Choroid plexus epithelial cell (primary cell): ENCODE measurements at regions not wholly inside any gene's neighbourhood (a gene's known extent, or its start where the extent isn't known, plus 50 kb on each side); places are given as distances from the start of the nearest gene placed in this dataset.
A peak's percentile ranks its signal among the peaks of the same experiment; 100 is the strongest.

Experiments used
- DNase-seq: peaks from one replicate; pipeline ENCODE4 v3.0.0-alpha.2; 2010; ENCODE audit warnings: low read depth
- H3K4me3 ChIP-seq: 2 replicates; pipeline ENCODE4 v1.5.1; 2011; ENCODE audit warnings: low read depth, mild to moderate bottlenecking, control low read depth, low read length, moderate library complexity
- TF ChIP-seq, protein P1 (sequence below): conservative IDR thresholded peaks from 2 replicates; pipeline ENCODE4 v1.5.1; 2011; ENCODE audit warnings: low read depth, mild to moderate bottlenecking, control low read depth, inconsistent platforms, low read length, moderate library complexity

DNA sequence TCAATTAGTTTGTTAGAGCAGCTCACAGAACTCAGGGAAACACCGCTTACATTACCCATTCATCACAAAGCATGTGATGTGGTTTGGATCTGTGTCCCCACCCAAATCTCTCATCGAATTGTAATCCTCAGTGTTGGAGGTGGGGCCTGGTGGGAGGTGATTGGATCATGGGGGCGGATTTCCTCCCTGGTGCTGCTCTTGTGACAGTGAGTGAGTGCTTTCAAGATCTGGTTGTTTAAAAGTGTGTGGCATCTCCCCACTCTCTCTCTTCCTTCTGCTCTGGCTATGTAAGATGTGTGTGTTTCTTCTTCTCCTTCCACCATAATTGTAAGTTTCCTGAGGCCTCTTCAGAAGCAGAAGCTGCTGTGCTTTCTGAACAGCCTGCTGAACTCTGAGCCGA is 63.5 kb upstream of the AGPS start:
- no peak overlapping the region for H3K4me3 ChIP-seq
- DNase-seq = no peak
- TF ChIP-seq, protein P1, sequence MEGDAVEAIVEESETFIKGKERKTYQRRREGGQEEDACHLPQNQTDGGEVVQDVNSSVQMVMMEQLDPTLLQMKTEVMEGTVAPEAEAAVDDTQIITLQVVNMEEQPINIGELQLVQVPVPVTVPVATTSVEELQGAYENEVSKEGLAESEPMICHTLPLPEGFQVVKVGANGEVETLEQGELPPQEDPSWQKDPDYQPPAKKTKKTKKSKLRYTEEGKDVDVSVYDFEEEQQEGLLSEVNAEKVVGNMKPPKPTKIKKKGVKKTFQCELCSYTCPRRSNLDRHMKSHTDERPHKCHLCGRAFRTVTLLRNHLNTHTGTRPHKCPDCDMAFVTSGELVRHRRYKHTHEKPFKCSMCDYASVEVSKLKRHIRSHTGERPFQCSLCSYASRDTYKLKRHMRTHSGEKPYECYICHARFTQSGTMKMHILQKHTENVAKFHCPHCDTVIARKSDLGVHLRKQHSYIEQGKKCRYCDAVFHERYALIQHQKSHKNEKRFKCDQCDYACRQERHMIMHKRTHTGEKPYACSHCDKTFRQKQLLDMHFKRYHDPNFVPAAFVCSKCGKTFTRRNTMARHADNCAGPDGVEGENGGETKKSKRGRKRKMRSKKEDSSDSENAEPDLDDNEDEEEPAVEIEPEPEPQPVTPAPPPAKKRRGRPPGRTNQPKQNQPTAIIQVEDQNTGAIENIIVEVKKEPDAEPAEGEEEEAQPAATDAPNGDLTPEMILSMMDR = no peak

DNA sequence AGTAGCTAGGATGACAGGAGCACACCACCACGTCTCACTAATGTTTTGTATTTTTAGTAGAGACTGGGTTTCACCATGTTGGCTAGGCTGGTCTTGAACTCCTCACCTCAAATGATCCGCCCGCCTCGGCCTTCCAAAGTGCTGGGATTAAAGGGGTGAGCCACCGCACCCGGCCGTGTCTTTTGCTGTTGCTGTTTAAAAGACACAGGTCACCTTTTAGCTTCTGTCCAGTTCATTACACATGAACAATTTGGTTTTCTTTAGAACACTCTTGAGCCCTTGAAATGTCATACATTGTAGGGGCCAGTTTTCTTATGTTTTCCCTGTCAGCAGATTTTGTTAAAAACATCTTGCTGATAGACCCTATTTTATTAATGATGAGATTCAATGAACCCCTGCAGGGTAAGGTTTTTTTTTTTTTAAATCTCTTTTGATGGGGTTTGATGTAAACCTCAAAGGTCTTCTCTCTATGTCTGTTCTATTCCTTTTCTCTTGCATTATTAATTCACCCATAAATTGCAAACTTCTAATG is 61.0 kb upstream of the AGPS start:
- no peak for DNase-seq
- no peak overlapping the region for H3K4me3 ChIP-seq
- TF ChIP-seq, protein P1 = no peak

DNA sequence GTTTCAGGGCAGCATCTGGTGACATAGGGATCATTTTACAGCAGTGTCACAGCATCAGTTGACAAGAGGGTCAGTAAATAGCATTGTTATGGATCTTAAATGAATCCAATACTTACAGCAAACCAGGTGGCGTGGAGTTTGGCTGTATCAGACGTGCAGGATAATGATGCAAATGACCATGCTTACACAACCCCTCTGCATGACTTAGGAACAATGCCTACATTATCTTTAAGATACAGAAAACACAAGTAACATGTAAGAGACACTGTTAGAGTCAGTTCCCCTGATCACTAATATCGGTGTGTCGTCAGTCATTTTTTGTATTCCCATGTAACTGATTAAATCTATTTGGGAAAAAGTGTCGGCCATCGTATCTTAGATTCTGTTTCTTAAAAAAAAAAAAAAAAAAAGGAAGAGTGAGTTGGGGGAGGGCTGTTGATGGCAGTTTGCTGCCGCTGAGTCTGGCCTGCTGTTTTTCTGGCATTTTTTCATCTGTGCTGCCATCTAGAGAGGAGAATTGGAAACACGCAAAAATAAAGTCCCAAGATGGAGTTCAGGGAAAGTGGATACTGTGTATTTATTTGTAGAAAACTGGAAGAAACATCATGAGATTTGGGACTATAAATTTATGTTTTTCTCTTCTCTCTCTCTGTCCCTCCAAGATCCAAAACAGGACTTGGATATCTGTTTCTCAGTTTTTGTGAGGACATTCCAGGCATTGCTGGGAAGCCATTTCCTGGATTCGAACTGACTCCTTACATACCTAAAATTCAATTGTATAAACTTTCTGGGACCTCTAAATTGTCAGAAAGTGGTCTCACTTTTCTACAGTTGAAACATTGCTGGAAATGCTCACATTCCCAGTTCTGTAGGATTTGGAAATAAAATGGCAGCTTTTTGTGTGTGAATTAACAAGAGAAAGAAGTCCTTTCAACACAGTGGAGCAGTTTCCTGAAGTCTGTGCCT is 60.3 kb upstream of the AGPS start:
- no peak overlapping the region for H3K4me3 ChIP-seq
- DNase-seq = peak; percentile 89
- TF ChIP-seq, protein P1 = peak; percentile 79

DNA sequence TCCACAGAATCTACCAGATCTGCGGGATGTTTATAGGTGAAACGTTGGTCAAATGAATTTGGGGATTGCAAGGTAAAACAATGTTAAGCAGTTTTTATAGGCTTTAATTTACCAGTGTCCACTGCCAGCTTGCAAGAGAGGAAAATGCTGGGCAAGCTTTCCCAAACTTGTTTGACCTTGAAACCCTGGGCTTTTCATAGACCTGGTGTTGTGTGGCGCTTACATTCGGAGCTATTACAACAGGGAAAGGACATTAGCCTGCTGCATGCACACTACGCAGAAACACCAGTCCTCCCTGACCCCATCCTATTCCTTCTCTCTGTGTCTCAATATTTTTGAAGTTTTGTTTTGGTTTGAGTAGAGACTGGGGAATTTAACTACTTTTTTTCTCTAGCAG is 59.6 kb upstream of the AGPS start:
- H3K4me3 ChIP-seq = no peak overlapping the region
- TF ChIP-seq, protein P1 = no peak
- no peak for DNase-seq

DNA sequence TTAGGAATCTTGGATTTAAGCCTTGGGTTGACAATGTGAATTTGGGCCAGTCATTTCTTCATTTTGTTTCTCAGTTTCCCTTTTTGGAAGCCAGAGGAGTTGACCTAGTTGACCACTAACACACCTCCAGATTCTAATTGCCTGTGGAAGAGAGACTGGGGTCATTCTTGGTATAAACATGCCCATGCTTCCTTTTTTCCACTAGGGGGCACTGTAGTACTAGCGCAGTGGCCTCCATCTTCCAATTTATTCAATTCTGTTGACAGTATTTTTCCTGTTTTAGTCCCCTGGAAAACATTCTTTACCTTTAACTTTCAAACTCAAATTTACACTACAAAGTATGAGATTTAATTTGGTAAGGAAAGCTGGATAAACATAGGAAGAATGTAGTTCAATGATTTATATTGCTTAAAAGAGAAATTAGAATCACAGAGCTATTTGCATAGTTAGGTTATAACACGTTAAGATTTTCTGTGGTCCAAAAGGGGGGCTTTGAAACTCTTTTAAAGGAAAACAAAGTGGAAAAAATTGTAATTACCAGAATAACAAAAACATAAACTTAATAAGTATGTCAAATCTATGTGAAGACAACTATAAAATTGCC is 57.5 kb upstream of the AGPS start:
- DNase-seq = peak; percentile 65
- H3K4me3 ChIP-seq = no peak overlapping the region
- TF ChIP-seq, protein P1 = peak; percentile 90

DNA sequence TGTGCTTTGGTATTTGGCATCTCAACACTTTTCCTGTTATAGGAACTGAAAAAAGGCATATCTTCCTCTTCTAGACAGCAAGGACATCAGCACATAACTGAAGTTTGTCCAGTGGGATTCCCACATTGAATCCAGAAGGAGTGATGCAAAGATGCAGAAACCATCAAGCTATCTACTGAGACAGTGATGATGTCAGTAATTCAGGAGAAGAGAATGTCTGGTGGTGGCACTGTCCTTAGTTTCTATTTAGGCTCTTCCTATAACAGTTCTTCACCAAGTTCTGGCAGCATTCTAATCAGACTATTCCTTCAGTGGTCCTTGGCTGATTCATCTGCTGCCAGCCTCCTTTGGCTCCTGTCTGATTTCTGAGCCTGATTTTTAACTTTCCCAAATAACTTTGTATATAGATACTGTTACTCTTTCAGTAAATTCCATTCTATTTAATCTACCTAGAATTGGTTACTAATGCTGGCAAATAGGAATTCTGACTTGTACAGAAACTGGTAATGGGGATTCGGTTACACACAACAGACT is 56.6 kb upstream of the AGPS start:
- H3K4me3 ChIP-seq = no peak overlapping the region
- TF ChIP-seq, protein P1 = no peak
- DNase-seq = peak; percentile 27
